ENCODE measurements at regions not wholly inside any gene's neighbourhood (a gene's known extent, or its start where the extent isn't known, plus 50 kb on each side); places are given as distances from the start of the nearest gene placed in this dataset.

- ATAC-seq (ENCODE audit: low read depth) (no peak), DNase-seq (ENCODE audit: low spot score in 2 of 2) (no peak)
- Mint-ChIP-seq H3K4me1 (peaks cover 14% of the 10 kb centered on the region), H3K9me3 (no peaks in the 10 kb centered on the region), H3K36me3 (peaks cover 2% of the 10 kb centered on the region), H3K27ac (no peak overlapping the region), H3K4me3 (no peak overlapping the region), H3K27me3 (no peaks in the 10 kb centered on the region)
Measured at GRCh38 chr12:46438719-46439319, 66.2 kb upstream of the SLC38A2 start.

GRCh38 chr12:46438256-46438655 is 65.7 kb upstream of the SLC38A2 start:
- no peak for DNase-seq (ENCODE audit: low spot score in 2 of 2)

GRCh38 chr12:46437469-46437868 is 64.9 kb upstream of the SLC38A2 start:
- no peak for ATAC-seq (ENCODE audit: low read depth)
- Mint-ChIP-seq H3K27me3 (no peaks in the 10 kb centered on the region), H3K4me1 (peaks cover 10% of the 10 kb centered on the region), H3K9me3 (peaks cover 1% of the 10 kb centered on the region), H3K4me3 (no peak overlapping the region), H3K27ac (no peak overlapping the region), H3K36me3 (no peaks in the 10 kb centered on the region)
- DNase-seq (ENCODE audit: low spot score in 2 of 2) = no peak

More at GRCh38 chr12:46438256-46438655, 65.7 kb upstream of the SLC38A2 start:
- Mint-ChIP-seq H3K27ac (no peak overlapping the region), H3K4me3 (no peak overlapping the region), H3K36me3 (peaks cover 1% of the 10 kb centered on the region), H3K27me3 (no peaks in the 10 kb centered on the region), H3K4me1 (peaks cover 12% of the 10 kb centered on the region), H3K9me3 (peaks cover 1% of the 10 kb centered on the region)
- no peak for ATAC-seq (ENCODE audit: low read depth)

- DNase-seq (ENCODE audit: low spot score in 2 of 2) (no peak), ATAC-seq (ENCODE audit: low read depth) (no peak)
- H3K27ac Mint-ChIP-seq = no peak overlapping the region
- H3K9me3 Mint-ChIP-seq = peaks cover 1% of the 10 kb centered on the region
- H3K36me3 Mint-ChIP-seq = no peaks in the 10 kb centered on the region
- no peak overlapping the region for H3K4me3 Mint-ChIP-seq
- H3K4me1 Mint-ChIP-seq = peaks cover 10% of the 10 kb centered on the region
- H3K27me3 Mint-ChIP-seq = no peaks in the 10 kb centered on the region
Measured at GRCh38 chr12:46436747-46437146, 64.2 kb upstream of the SLC38A2 start.

GRCh38 chr12:46435625-46436024 is 63.1 kb upstream of the SLC38A2 start:
- DNase-seq (ENCODE audit: low spot score in 2 of 2) (no peak), ATAC-seq (ENCODE audit: low read depth) (no peak)
- Mint-ChIP-seq H3K27ac (no peak overlapping the region), H3K27me3 (no peaks in the 10 kb centered on the region), H3K9me3 (peaks cover 1% of the 10 kb centered on the region), H3K36me3 (no peaks in the 10 kb centered on the region), H3K4me1 (peaks cover 10% of the 10 kb centered on the region), H3K4me3 (no peak overlapping the region)

- Mint-ChIP-seq H3K36me3 (no peaks in the 10 kb centered on the region), H3K4me3 (no peak overlapping the region), H3K9me3 (peaks cover 1% of the 10 kb centered on the region), H3K27ac (no peak overlapping the region), H3K4me1 (peaks cover 10% of the 10 kb centered on the region), H3K27me3 (no peaks in the 10 kb centered on the region)
- DNase-seq (ENCODE audit: low spot score in 2 of 2) (no peak), ATAC-seq (ENCODE audit: low read depth) (no peak)
Measured at GRCh38 chr12:46435029-46435428, 62.5 kb upstream of the SLC38A2 start.

- ATAC-seq (ENCODE audit: low read depth) (no peak), DNase-seq (ENCODE audit: low spot score in 2 of 2) (no peak)
- Mint-ChIP-seq H3K4me1 (peaks cover 15% of the 10 kb centered on the region), H3K4me3 (no peak overlapping the region), H3K27ac (no peak overlapping the region), H3K9me3 (peaks cover 1% of the 10 kb centered on the region), H3K36me3 (no peaks in the 10 kb centered on the region), H3K27me3 (no peaks in the 10 kb centered on the region)
Measured at GRCh38 chr12:46433829-46434228, 61.3 kb upstream of the SLC38A2 start.

GRCh38 chr12:46432325-46432724 is 59.8 kb upstream of the SLC38A2 start:
- peaks cover 3% of the 10 kb centered on the region for H3K36me3 Mint-ChIP-seq
- ATAC-seq (ENCODE audit: low read depth) = no peak
- H3K27ac Mint-ChIP-seq = no peak overlapping the region
- peaks cover 1% of the 10 kb centered on the region for H3K9me3 Mint-ChIP-seq
- no peaks in the 10 kb centered on the region for H3K27me3 Mint-ChIP-seq
- H3K4me1 Mint-ChIP-seq = peaks cover 15% of the 10 kb centered on the region
- DNase-seq (ENCODE audit: low spot score in 2 of 2) = no peak
- H3K4me3 Mint-ChIP-seq = no peak overlapping the region

GRCh38 chr12:46430340-46430948 is 57.9 kb upstream of the SLC38A2 start:
- Mint-ChIP-seq H3K27me3 (no peaks in the 10 kb centered on the region), H3K4me1 (peaks cover 16% of the 10 kb centered on the region), H3K36me3 (peaks cover 14% of the 10 kb centered on the region), H3K4me3 (no peak overlapping the region), H3K9me3 (peaks cover 3% of the 10 kb centered on the region), H3K27ac (no peak overlapping the region)
- DNase-seq (ENCODE audit: low spot score in 2 of 2) (no peak), ATAC-seq (ENCODE audit: low read depth) (no peak)
